ENCODE measurements at regions not wholly inside any gene's neighbourhood (a gene's known extent, or its start where the extent isn't known, plus 50 kb on each side); places are given as distances from the start of the nearest gene placed in this dataset.

- peak in 2 of 4 donors; percentile 27 to 28 for DNase-seq
- intact Hi-C loops (cut with DNase I): no loop called here
Measured at GRCh38 chr11:87942786-87943185, 232.5 kb downstream of the RAB38 start.

GRCh38 chr11:87934182-87934581 lies 241.1 kb downstream of the RAB38 start:
- no peaks in the 10 kb centered on the region for H3K36me3 ChIP-seq
- H3K9me3 ChIP-seq: peaks cover 0 to 3% of the 10 kb centered on the region in 2 donors
- H3K4me3 ChIP-seq: no peak overlapping the region
- DNase-seq (no peak), ATAC-seq (no peak)
- no peaks in the 10 kb centered on the region for H3K4me1 ChIP-seq
- intact Hi-C loops (cut with DNase I): no loop called here
- no peaks in the 10 kb centered on the region for H3K27me3 ChIP-seq
- no peak overlapping the region for H3K27ac ChIP-seq
- TF ChIP-seq CTCF (IDR thresholded peaks at IDR 0.05): no peak

More at GRCh38 chr11:87942786-87943185, 232.5 kb downstream of the RAB38 start:
- no peak overlapping the region for H3K4me3 ChIP-seq
- no peak for TF ChIP-seq CTCF (IDR thresholded peaks at IDR 0.05)
- no peaks in the 10 kb centered on the region for H3K36me3 ChIP-seq
- no peak overlapping the region for H3K27ac ChIP-seq
- no peaks in the 10 kb centered on the region for H3K9me3 ChIP-seq
- H3K4me1 ChIP-seq: no peaks in the 10 kb centered on the region
- ATAC-seq: no peak
- no peaks in the 10 kb centered on the region for H3K27me3 ChIP-seq

GRCh38 chr11:87926250-87926970 lies 248.8 kb downstream of the RAB38 start:
- Histone ChIP-seq H3K9me3 (peaks cover 0 to 3% of the 10 kb centered on the region in 2 donors), H3K27ac (no peak overlapping the region), H3K4me1 (no peaks in the 10 kb centered on the region), H3K36me3 (no peaks in the 10 kb centered on the region), H3K4me3 (no peak overlapping the region), H3K27me3 (no peaks in the 10 kb centered on the region)
- no peak for TF ChIP-seq CTCF (IDR thresholded peaks at IDR 0.05)
- intact Hi-C loops (cut with DNase I): no loop called here
- DNase-seq (no peak), ATAC-seq (no peak)

GRCh38 chr11:87924125-87924524 lies 251.1 kb downstream of the RAB38 start:
- intact Hi-C loops (cut with DNase I): no loop called here
- Histone ChIP-seq H3K27ac (no peak overlapping the region), H3K4me3 (no peak overlapping the region), H3K36me3 (no peaks in the 10 kb centered on the region), H3K9me3 (no peaks in the 10 kb centered on the region), H3K4me1 (no peaks in the 10 kb centered on the region), H3K27me3 (no peaks in the 10 kb centered on the region)
- DNase-seq (no peak), ATAC-seq (no peak)
- TF ChIP-seq CTCF (IDR thresholded peaks at IDR 0.05): no peak

- Histone ChIP-seq H3K27me3 (no peaks in the 10 kb centered on the region), H3K27ac (no peak overlapping the region), H3K9me3 (no peaks in the 10 kb centered on the region), H3K4me3 (no peak overlapping the region), H3K36me3 (no peaks in the 10 kb centered on the region), H3K4me1 (no peaks in the 10 kb centered on the region)
- TF ChIP-seq CTCF (IDR thresholded peaks at IDR 0.05): no peak
- no peak for ATAC-seq
- intact Hi-C loops (cut with DNase I): no loop called here
- no peak for DNase-seq
Measured at GRCh38 chr11:87917111-87917510, 258.1 kb downstream of the RAB38 start.
